Endothelial cell of hepatic sinusoid (primary cell): ENCODE measurements at regions not wholly inside any gene's neighbourhood (a gene's known extent, or its start where the extent isn't known, plus 50 kb on each side); places are given as distances from the start of the nearest gene placed in this dataset.
"Not testable (repeated sequence)": the region's sequence is repeated elsewhere in the genome, so short reads cannot be mapped to it uniquely, and the experiment has no call there.

Source experiments
- in situ Hi-C: cut with HindIII; loops from 2 replicates; pipeline ENCODE4 v1.10.0; 2017; ENCODE audit warnings: low sequenced_read_pairs

- in situ Hi-C loops: no loop called here
These were observed 1625.5 kb upstream of the CELF4 start for GRCh38 chr18:39191058-39191457.

GRCh38 chr18:39190508-39190907, 1624.9 kb upstream of the CELF4 start:
- in situ Hi-C loops: no loop called here

GRCh38 chr18:39188278-39188677, 1622.7 kb upstream of the CELF4 start:
- in situ Hi-C loops: no loop called here

- in situ Hi-C loops: no loop called here
These were observed 1620.4 kb upstream of the CELF4 start for GRCh38 chr18:39186008-39186407.

GRCh38 chr18:39184176-39184575, 1618.6 kb upstream of the CELF4 start:
- in situ Hi-C loops: no loop called here

GRCh38 chr18:39178166-39178565, 1612.6 kb upstream of the CELF4 start:
- in situ Hi-C loops: no loop called here

GRCh38 chr18:39172695-39173421, 1607.3 kb upstream of the CELF4 start:
- in situ Hi-C loops: no loop called here

GRCh38 chr18:39168723-39169122, 1603.1 kb upstream of the CELF4 start:
- in situ Hi-C loops: no loop called here

- in situ Hi-C loops: no loop called here
These were observed 1602.4 kb upstream of the CELF4 start for GRCh38 chr18:39167990-39168389.

- in situ Hi-C loops: no loop called here
These were observed 1601.2 kb upstream of the CELF4 start for GRCh38 chr18:39166776-39167175.

- in situ Hi-C loops: no loop called here
These were observed 1596.6 kb upstream of the CELF4 start for GRCh38 chr18:39162013-39162827.

- in situ Hi-C loops: no loop called here
These were observed 1583.7 kb upstream of the CELF4 start for GRCh38 chr18:39149211-39149806.

- in situ Hi-C loops: no loop called here
These were observed 1568.7 kb upstream of the CELF4 start for GRCh38 chr18:39134255-39134654.

- in situ Hi-C loops: not testable (repeated sequence)
These were observed 1561.9 kb upstream of the CELF4 start for GRCh38 chr18:39127538-39127937.

GRCh38 chr18:39113790-39114189, 1548.2 kb upstream of the CELF4 start:
- in situ Hi-C loops: no loop called here

GRCh38 chr18:39105104-39105503, 1539.5 kb upstream of the CELF4 start:
- in situ Hi-C loops: no loop called here

GRCh38 chr18:39072970-39073369, 1507.4 kb upstream of the CELF4 start:
- in situ Hi-C loops: no loop called here

GRCh38 chr18:39062426-39062825, 1496.8 kb upstream of the CELF4 start:
- in situ Hi-C loops: no loop called here

GRCh38 chr18:39058386-39059000, 1492.9 kb upstream of the CELF4 start:
- in situ Hi-C loops: no loop called here

GRCh38 chr18:39057423-39058064, 1491.9 kb upstream of the CELF4 start:
- in situ Hi-C loops: no loop called here

GRCh38 chr18:39053571-39053970, 1488.0 kb upstream of the CELF4 start:
- in situ Hi-C loops: no loop called here
